IMR-90 (cell line): ENCODE measurements at regions not wholly inside any gene's neighbourhood (a gene's known extent, or its start where the extent isn't known, plus 50 kb on each side); places are given as distances from the start of the nearest gene placed in this dataset.

Experiments used
- ATAC-seq: fragments of 200-7000 bp; cut with Tn5 transposase; 2 replicates; pipeline ENCODE4 v1.9.1; 2020; ENCODE audit warnings: low read depth, mild to moderate bottlenecking, moderate library complexity
- BruUV-seq: library from RNA; stranded (reverse); fragments of 400-500 nt; replicated peaks from 2 replicates; lab custom pipeline; 2021; lab: Mats Ljungman, UMichigan
- CTCF ChIA-PET: fragments of 300-600 bp; formaldehyde crosslinking; extraction: SDS; loops from one replicate; lab custom pipeline; 2021; ENCODE audit warnings: antibody characterized with exemption; lab: Yijun Ruan, JAX
- POLR2A ChIA-PET: fragments of 300-600 bp; sonication (Branson Sonifier 250); formaldehyde crosslinking; loops from one replicate; lab custom pipeline; 2022; ENCODE audit warnings: antibody characterized with exemption; ENCODE audit not compliant: unreplicated experiment; lab: Charles Lee
- DNase-seq: peaks from one replicate; pipeline ENCODE4 v3.0.0; 2013
- H2AFZ ChIP-seq: replicated peaks from 2 replicates; pipeline ENCODE3; 2013; ENCODE audit warnings: low read length, mild to moderate bottlenecking; ENCODE audit not compliant: poor library complexity
- H2AK5ac ChIP-seq: 2 replicates; pipeline ENCODE4 v1.6.1; 2013; ENCODE audit warnings: low read depth, low read length, inconsistent platforms
- H2AK9ac ChIP-seq: replicated peaks from 2 replicates; pipeline ENCODE3; 2013; ENCODE audit warnings: mild to moderate bottlenecking, low read depth, low read length, moderate library complexity; ENCODE audit not compliant: poor library complexity
- H2BK120ac ChIP-seq: 2 replicates; pipeline ENCODE4 v1.6.1; 2013; ENCODE audit warnings: low read depth, low read length, inconsistent platforms
- H2BK15ac ChIP-seq: 3 replicates; pipeline ENCODE4 v1.6.1; 2013; ENCODE audit warnings: low read depth, low read length, inconsistent platforms
- H2BK20ac ChIP-seq: 2 replicates; pipeline ENCODE4 v1.6.1; 2013; ENCODE audit warnings: low read depth, mild to moderate bottlenecking, inconsistent platforms, low read length, moderate library complexity
- H2BK5ac ChIP-seq: 2 replicates; pipeline ENCODE4 v1.6.1; 2013; ENCODE audit warnings: mild to moderate bottlenecking, low read depth, low read length, inconsistent platforms; ENCODE audit not compliant: poor library complexity, severe bottlenecking
- H3K14ac ChIP-seq: replicated peaks from 2 replicates; pipeline ENCODE4 v1.6.1; 2013; ENCODE audit warnings: low read depth, low read length, inconsistent platforms
- H3K18ac ChIP-seq: 2 replicates; pipeline ENCODE4 v1.6.1; 2013; ENCODE audit warnings: low read depth, low read length, control low read depth
- H3K23ac ChIP-seq: 2 replicates; pipeline ENCODE4 v1.6.1; 2013; ENCODE audit warnings: low read depth, low read length, inconsistent platforms
- H3K27ac ChIP-seq: 2 replicates; pipeline ENCODE4 v1.5.1; 2013; ENCODE audit warnings: mild to moderate bottlenecking, control low read depth, low read length; ENCODE audit not compliant: insufficient read depth
- H3K27me3 ChIP-seq: 2 replicates; pipeline ENCODE4 v1.6.1; 2013; ENCODE audit warnings: low read length; ENCODE audit not compliant: control insufficient read depth, insufficient read depth
- H3K36me3 ChIP-seq: 2 replicates; pipeline ENCODE4 v1.6.1; 2013; ENCODE audit warnings: low read length, mixed read lengths; ENCODE audit not compliant: control insufficient read depth, insufficient read depth
- H3K4ac ChIP-seq: 2 replicates; pipeline ENCODE4 v1.6.1; 2013; ENCODE audit warnings: low read depth, low read length, inconsistent platforms
- H3K4me1 ChIP-seq: 2 replicates; pipeline ENCODE4 v1.6.1; 2013; ENCODE audit warnings: low read length, mixed read lengths; ENCODE audit not compliant: control insufficient read depth, insufficient read depth
- H3K4me2 ChIP-seq: 2 replicates; pipeline ENCODE4 v1.6.1; 2013; ENCODE audit warnings: low read depth, mild to moderate bottlenecking, control low read depth, low read length, moderate library complexity
- H3K4me3 ChIP-seq: 2 replicates; pipeline ENCODE4 v1.5.1; 2013; ENCODE audit warnings: low read depth, mild to moderate bottlenecking, control low read depth, low read length, moderate library complexity; ENCODE audit not compliant: insufficient read depth
- H3K56ac ChIP-seq: 2 replicates; pipeline ENCODE4 v1.6.1; 2013; ENCODE audit warnings: low read length, inconsistent platforms; ENCODE audit not compliant: insufficient read depth; ENCODE audit errors: extremely low read depth
- H3K79me1 ChIP-seq, 2 experiments: 2 replicates each; pipeline ENCODE4 v1.6.1; 2013; ENCODE audit warnings: low read length in 2 of 2, inconsistent platforms in 1 of 2, low read depth in 1 of 2
- H3K9ac ChIP-seq: 2 replicates; pipeline ENCODE4 v1.6.1; 2013; ENCODE audit warnings: low read depth, low read length, control low read depth
- H3K9me1 ChIP-seq: 2 replicates; pipeline ENCODE4 v1.6.1; 2013; ENCODE audit warnings: low read length, inconsistent platforms; ENCODE audit not compliant: insufficient read depth
- H3K9me3 ChIP-seq: 2 replicates; pipeline ENCODE4 v1.6.1; 2013; ENCODE audit warnings: low read length; ENCODE audit not compliant: control insufficient read depth, insufficient read depth
- H4K20me1 ChIP-seq: 2 replicates; pipeline ENCODE4 v1.6.1; 2013; ENCODE audit warnings: low read length, inconsistent platforms; ENCODE audit not compliant: insufficient read depth
- H4K5ac ChIP-seq: 2 replicates; pipeline ENCODE4 v1.6.1; 2013; ENCODE audit warnings: mild to moderate bottlenecking, low read depth, low read length, control low read depth
- H4K8ac ChIP-seq, 2 experiments: 2 replicates each; pipeline ENCODE4 v1.6.1; 2013; ENCODE audit warnings: low read depth in 2 of 2, low read length in 2 of 2, control low read depth in 1 of 2, inconsistent platforms in 1 of 2
- H4K91ac ChIP-seq: 2 replicates; pipeline ENCODE4 v1.6.1; 2013; ENCODE audit warnings: low read depth, low read length, inconsistent platforms; ENCODE audit not compliant: insufficient read depth
- CEBPB ChIP-seq: IDR thresholded peaks from 2 replicates; pipeline ENCODE4 v1.6.1; 2012; ENCODE audit warnings: low read depth, low read length, improper control_type of control experiment
- CHD1 ChIP-seq: IDR thresholded peaks from 2 replicates; pipeline ENCODE4 v1.6.1; 2012; ENCODE audit warnings: low read depth, low read length, improper control_type of control experiment
- FOS ChIP-seq: fragments of 150-350 bp; IDR thresholded peaks from 2 replicates; pipeline ENCODE4 v1.6.1; 2016; ENCODE audit warnings: low read depth, low read length
- MAFK ChIP-seq: IDR thresholded peaks from 2 replicates; pipeline ENCODE4 v1.6.1; 2012; ENCODE audit warnings: low read depth, low read length, improper control_type of control experiment
- MAZ ChIP-seq: IDR thresholded peaks from 2 replicates; pipeline ENCODE4 v1.6.1; 2012; ENCODE audit warnings: low read depth, mild to moderate bottlenecking, low read length, improper control_type of control experiment, moderate library complexity, borderline replicate concordance
- MXI1 ChIP-seq: IDR thresholded peaks from 2 replicates; pipeline ENCODE4 v1.6.1; 2012; ENCODE audit warnings: low read depth, mild to moderate bottlenecking, low read length, moderate library complexity, borderline replicate concordance
- NFE2L2 ChIP-seq: fragments of 150-350 bp; IDR thresholded peaks from 2 replicates; pipeline ENCODE4 v1.6.1; 2016; ENCODE audit warnings: low read depth, mild to moderate bottlenecking, low read length
- RAD21 ChIP-seq: IDR thresholded peaks from 2 replicates; pipeline ENCODE4 v1.6.1; 2012; ENCODE audit warnings: low read length, improper control_type of control experiment
- RFX5 ChIP-seq: IDR thresholded peaks from 2 replicates; pipeline ENCODE4 v1.8.0; 2012; ENCODE audit warnings: low read depth, mild to moderate bottlenecking, low read length, moderate library complexity
- WGBS, 2 experiments: methylation state at CpG; one replicate each; pipeline versions ENCODE4 v1.1.5 to v1.1.7; 2013; ENCODE audit warnings: missing lambda C conversion rate in 2 of 2; ENCODE audit not compliant: insufficient read length in 1 of 2; ENCODE audit errors: extremely low coverage in 2 of 2; 5-methylcytosine and 5-hydroxymethylcytosine counted together
- dilution Hi-C: fragments of 300-500 bp; cut with HindIII; formaldehyde crosslinking; loops from one replicate; pipeline ENCODE4 v1.14.3; 2018; ENCODE audit warnings: low sequenced_read_pairs; ENCODE audit not compliant: unreplicated experiment
- in situ Hi-C: fragments of 300-500 bp; cut with MboI; formaldehyde crosslinking; loops from 3 replicates; pipeline ENCODE4 v1.14.3; 2019; ENCODE audit warnings: low sequenced_read_pairs, inconsistent platforms, mixed read lengths
- intact Hi-C: fragments of 100-400 bp; cut with micrococcal nuclease; formaldehyde crosslinking; loops from 2 replicates; pipeline ENCODE4 v1.10.0; 2022
- TF ChIP-seq, protein P1 (sequence below): fragments of 150-350 bp; IDR thresholded peaks from 2 replicates; pipeline ENCODE4 v1.6.1; 2017; ENCODE audit warnings: mild to moderate bottlenecking, antibody characterized with exemption, low read length, low read depth

DNA sequence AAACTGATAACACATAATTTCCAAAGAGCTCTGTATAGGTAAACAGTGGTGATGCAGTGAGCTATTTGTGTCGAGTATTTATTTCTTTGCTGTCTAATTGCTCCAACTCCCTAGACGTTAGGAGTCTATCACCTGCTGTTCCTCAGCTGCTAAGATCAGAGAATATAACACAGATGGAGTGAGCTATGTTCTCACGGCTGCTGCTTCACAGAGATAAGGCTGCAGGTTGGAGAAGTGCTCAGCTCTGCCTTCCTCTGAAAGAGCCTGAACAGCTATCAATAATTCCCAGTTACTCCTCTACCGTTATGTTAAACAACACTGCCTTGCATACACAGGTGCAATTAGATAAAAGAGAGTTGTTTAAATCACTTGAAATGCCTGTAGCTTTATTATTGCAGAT, 103.2 kb upstream of the MDGA2 start:
- Histone ChIP-seq H2AFZ (no peak overlapping the region), H3K4me1 (no peaks in the 10 kb centered on the region), H4K91ac (no peak overlapping the region), H2BK5ac (no peak overlapping the region), H4K8ac (no peak overlapping the region), H3K9me1 (no peaks in the 10 kb centered on the region), H3K27me3 (no peaks in the 10 kb centered on the region), H3K4me3 (no peak overlapping the region), H2BK20ac (no peak overlapping the region), H2AK9ac (no peak overlapping the region), H2AK5ac (no peak overlapping the region), H3K27ac (no peak overlapping the region), H2BK120ac (no peak overlapping the region), H3K56ac (no peak overlapping the region), H3K36me3 (no peaks in the 10 kb centered on the region), H3K18ac (no peak overlapping the region), H3K9ac (no peak overlapping the region), H4K5ac (no peak overlapping the region), H3K4me2 (no peak overlapping the region), H4K20me1 (no peaks in the 10 kb centered on the region), H3K79me1 (no peaks in the 10 kb centered on the region), H3K4ac (no peak overlapping the region), H3K23ac (no peak overlapping the region), H3K14ac (no peak overlapping the region), H2BK15ac (no peak overlapping the region), H3K9me3 (no peaks in the 10 kb centered on the region; the same call in 1 of the 2 replicates)
- intact Hi-C loops (no loop called here), in situ Hi-C loops (no loop called here), dilution Hi-C loops (no loop called here)
- TF ChIP-seq CEBPB (no peak), CHD1 (no peak), RFX5 (no peak), MXI1 (no peak), FOS (no peak), MAZ (no peak), MAFK (no peak), RAD21 (no peak), NFE2L2 (no peak)
- TF ChIP-seq, protein P1, sequence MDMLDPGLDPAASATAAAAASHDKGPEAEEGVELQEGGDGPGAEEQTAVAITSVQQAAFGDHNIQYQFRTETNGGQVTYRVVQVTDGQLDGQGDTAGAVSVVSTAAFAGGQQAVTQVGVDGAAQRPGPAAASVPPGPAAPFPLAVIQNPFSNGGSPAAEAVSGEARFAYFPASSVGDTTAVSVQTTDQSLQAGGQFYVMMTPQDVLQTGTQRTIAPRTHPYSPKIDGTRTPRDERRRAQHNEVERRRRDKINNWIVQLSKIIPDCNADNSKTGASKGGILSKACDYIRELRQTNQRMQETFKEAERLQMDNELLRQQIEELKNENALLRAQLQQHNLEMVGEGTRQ = no peak
- ATAC-seq (no peak), DNase-seq (no peak)
- ChIA-PET CTCF (no interaction called here), POLR2A (no interaction called here)
- WGBS, 2 experiments = no CpG with 5 or more reads among the region's 4 CpGs
- BruUV-seq = no TSS peak
